Anterior cingulate cortex (tissue), 58 donors: ENCODE measurements at regions not wholly inside any gene's neighbourhood (a gene's known extent, or its start where the extent isn't known, plus 50 kb on each side); places are given as distances from the start of the nearest gene placed in this dataset.
"Not testable (repeated sequence)": the region's sequence is repeated elsewhere in the genome, so short reads cannot be mapped to it uniquely, and the experiment has no call there.

ENCODE experiments used
- DNase-seq, 58 donors: peaks; one replicate each; lab custom pipeline; 2025; lab: John Stamatoyannopoulos, UW

DNA sequence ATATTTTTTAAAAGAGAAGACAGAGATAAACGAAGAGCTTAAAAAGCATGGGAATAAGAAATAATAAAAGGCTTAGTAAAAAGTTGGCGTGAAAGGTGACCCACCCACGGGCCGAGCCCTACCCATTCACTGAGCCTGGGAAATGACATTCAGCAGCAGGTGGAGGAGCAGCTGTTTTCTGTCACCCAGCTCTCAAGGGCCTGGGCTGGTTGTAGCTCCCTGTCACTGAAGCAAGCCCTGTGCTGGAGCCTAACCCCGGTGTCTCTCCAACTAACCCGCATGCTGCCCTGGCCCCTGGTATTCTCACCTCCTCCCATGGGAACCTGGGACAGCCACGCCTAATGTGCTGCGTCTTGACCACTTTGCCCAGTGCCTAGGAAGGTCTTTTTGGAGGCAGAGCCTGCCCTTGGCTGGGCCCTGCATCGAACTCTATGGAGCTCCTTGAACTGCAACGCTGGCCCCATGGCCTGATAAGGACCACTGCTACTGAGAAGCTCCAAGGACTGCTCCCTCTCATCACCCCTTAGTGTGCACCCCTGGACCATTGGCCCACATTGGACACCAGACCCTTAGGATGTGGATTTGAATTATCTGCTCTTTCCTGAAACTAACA, 68.8 kb upstream of the IYD start:
- DNase-seq = no peak

DNA sequence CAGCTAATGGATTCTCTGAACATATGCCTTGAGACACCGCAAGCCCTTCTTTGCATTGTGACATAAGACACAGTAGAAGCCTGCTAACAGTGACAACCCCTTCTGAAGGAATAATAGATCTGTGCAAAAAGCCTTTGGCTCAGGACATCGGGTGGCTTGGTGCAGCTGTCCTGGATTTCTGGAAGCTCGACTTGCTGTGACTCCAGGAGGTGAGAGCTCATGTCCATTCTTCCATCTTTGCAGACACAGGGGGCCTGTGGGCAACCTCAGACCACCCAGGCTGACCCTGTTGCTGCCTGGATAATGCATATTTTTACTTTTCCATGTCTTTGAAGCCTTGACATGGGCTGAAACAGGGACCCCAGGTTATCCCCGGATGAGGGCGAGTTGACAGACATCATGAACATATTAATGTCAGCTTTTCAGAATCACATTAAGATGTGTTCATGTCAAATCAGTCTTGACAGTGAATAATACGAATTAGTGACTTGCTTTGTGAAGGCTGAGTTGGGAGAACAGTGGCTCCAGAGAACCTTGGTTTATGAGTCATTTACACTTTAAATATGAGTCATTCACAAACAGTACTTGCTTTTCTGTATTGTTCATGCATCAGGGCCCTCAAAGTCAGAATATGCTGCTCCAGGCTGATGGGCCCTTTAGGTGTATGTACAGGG, 66.8 kb upstream of the IYD start:
- DNase-seq = no peak

DNA sequence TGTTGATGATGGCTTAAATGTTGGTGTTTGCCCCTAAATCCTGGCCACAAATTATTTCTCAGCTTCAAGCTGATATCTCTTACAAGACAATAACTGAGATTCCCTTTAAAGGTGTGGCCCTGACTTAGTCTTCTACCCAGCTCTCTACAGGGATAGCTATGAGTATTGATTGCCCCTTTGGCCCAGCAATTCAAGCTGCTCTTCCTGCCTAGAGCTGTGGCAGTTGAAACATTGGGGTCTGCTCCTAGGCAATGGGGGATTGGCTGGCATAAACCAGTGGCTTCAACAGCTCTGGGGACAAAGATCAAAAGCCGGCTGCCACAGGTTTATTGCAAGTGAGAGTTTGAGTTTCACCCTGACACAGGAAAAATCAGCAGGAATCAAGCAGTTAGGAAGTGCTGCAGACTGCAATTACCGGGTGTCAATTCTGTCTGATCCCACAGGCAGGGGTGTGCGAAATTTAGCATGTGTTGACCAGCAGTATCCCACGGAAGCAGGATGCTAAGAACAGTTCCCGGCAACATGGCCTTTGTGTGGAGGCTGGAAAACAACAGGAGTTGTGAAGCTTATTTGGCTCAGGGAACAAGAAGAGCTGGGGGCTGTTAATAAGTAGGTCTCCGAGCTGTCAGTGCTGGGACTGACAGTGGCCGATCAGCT, 66.2 kb upstream of the IYD start:
- DNase-seq = no peak

DNA sequence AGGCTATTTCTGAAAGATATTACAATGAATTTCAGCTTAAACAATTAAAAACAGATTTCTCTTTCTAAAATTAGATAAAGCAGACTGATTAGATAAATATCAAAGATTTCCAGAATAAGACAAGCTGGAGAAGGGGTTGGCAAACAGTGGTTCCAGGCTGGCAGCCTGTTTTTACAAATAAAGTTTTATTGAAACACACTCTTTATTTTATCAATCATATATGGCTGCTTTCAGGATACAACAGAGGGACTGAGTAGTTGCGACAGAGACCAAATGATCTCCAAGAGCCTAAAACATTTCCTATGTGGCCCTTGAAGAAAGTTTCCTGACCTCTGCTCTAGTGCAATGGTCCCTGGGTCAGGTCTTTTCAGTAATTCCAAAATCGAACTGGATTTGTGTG, 65.6 kb upstream of the IYD start:
- no peak for DNase-seq

DNA sequence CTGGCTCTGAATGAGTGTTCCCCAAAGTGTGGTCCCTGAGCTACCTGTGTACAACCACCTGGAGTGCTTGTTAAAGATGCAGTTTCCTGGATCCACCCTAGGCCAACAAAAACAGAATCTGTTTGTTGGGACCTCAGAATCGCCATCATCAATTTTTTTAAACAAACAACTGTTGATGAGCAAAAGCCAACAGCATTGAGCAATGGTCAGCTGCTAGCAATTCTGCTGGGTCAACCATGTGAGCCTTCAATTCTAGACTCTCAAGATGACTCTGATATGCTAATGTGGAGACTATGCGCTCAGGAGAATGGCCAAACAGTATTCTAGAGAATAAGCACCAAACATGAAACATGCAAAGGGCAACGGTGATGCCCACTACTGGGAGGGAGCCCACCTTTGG, 64.4 kb upstream of the IYD start:
- no peak for DNase-seq

DNA sequence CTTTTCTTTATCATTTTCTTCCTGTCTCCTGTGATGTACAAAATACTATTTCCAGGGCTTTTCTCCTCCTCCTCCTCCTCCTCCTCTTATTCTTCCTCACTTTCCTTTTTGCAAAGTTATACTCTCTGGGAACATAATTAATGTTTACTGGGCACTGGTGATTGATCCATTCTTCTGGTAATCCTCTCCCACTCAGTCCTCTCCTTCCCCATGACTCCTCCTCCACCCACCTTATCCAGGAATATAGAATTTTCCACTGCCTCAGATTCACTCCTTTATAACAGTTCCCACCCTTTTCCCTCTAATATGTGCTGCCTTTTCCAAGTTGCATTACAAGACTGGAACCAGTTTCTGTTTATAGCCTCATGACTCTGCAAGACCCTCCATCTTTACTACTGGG, 62.5 kb upstream of the IYD start:
- DNase-seq = no peak

DNA sequence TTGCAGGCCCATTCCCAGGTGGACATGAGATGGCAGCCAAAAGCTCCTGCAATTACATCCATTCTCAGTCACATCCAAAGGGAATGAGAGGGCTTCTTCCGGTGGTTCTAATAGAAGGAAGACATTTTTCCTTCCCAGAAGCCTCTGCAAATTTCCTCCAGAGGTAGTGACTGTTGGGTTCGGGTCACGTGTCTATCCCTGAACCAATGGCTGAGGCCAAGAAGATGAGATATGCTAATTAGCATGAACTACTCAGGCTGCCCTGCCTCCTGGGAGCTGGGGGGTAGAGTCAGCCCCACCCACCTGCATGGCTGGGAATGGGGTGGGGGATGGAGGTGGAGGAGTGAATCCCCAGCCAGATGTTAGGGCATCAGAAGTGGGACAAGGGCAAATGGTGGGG, 61.3 kb upstream of the IYD start:
- no peak for DNase-seq

DNA sequence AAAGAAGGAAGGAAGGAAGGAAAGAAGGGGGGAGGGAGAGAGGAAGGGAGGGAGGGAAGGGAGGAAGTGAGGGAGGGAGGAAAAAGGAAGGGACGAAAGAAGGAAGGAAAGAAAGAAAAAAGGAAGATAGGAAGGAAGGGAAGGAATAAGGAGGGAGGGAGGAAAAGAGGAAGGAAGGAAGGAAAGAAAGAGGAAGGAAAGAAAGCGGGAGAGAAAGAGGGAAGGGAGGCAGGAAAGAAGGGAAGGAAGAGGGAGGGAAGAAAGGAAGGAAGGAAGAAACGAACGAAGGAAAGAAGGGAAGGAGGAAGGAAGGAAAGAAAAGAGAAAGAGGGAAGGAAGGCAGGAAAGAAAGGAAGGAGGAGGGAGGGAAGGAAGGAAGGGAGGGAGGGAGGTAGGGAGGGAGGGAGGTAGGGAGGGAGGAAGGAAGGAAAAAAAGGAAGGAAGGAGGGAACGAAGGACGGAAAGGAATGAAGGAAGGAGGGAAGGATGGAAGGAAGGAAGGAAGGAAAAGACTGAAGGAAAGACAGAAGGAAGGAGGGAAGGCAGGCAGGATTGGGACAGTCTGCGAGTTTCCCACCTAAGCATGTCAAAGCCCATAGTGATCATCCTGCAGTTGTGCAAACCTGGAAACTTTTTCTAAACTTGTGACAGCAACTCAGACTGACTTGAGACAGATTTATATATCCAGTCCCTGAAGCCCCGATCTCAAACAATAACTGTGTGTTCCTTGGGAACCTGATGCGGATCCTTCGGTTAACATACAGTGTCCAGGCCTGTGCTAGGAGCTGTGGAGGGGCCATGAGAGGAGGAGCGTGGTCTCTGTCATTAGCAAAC, 59.8 kb upstream of the IYD start:
- DNase-seq = no peak

DNA sequence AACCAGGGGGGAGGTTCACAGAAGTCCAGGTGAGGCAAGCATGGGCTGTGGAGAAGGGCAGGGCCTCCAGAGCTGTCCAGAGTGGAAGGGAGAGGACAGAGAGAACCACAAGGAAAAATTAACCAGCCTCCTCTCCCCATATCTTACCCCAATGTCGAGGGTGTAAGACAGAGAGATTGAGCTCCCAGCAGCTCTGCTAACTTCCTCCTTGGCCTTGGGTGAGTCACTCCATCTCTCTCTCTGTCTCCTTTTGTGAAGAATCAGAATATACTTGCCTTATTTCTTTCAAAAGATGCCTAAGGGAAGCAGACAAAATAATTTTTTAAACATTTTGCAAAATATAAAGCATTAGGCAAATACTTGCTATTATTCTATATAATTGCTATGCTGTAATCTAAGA, 58.3 kb upstream of the IYD start:
- no peak for DNase-seq

DNA sequence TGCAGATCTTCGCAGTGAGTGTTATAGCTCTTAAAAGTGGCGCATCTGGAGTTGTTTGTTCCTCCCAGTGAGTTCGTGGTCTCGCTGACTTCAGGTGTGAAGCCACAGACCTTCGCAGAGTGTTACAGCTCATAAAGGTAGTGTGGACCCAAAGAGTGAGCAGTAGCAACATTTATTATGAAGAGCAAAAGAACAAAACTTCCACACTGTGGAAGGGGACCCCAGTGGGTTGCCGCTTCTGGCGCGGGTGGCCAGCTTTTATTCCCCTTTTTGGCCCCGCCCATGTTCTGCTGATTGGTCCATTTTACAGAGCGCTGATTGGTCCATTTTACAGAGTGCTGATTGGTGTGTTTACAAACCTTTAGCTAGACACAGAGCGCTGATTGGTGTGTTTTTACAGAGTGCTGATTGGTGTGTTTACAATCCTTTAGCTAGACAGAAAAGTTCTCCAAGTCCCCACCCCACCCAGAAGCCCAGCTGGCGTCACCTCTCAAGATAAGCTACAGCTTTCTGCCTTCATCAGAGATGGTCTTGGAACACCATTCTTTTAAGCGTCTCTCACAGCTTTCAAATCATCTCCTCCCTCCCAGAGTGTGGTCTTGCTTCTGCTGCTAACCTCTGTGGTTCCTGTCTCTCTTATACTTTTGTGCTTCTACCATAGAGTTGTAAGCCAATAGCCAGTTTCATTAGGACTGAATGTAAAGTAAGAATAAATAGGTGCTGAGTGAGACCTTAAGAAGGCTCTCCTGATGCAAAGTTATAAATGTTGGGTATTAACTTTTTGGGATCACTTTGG, 57.5 kb upstream of the IYD start:
- not testable (repeated sequence) for DNase-seq

DNA sequence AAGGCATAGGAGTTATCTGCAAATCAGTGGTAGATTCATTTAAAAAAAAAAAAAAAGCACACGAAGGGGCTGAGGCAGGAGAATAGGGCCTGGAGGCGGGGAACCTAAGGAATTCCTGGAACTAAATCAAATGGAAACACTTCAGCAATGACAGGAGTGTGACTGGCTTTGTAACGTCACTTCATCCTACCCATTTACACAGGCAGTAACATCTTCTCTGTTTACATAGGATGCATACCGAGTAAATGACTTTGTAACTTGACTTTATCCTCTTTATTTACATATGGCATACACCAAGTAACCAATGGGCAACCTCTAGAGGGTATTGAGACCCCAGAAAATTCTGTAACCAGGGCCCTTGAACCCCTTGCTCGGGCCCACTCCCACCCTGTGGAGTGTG, 56.4 kb upstream of the IYD start:
- DNase-seq = no peak

DNA sequence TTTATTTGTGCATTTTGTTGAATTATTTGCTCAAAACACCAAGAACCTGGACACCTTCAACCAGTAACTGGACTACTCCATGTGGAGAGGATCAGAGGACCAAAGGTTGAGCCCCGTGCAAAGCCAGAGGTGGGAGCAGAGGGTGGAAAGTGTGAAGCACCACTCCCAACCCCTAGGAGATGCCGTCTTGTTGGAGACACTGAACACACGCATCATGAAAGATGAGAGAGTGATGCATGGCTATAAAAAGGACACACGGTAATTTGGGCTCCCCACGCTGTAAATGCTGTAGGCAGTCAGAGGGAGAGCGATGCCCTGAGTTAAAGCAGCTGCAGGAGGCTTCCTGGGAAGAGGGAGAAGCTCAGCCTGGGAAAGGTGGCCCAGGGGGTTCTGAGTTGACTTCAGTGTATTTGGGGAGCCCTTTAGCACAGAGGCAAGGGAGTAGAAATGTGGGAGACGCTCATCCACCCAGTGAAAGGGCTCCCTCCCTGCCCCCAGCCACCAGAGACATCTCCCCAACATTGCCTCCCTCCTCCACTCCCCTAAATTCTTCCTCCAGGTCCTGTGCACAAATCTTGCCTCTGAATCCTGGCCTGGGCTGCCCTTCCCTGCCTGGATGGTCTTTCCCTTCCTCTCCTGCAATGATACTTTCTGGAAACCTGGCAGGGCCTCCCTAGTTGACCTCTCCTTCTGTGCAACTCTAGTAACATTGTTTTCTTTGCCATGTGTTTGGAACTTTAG, 55.8 kb upstream of the IYD start:
- peak in 6 of 58 donors; percentile 7 to 24 (median 14) for DNase-seq

DNA sequence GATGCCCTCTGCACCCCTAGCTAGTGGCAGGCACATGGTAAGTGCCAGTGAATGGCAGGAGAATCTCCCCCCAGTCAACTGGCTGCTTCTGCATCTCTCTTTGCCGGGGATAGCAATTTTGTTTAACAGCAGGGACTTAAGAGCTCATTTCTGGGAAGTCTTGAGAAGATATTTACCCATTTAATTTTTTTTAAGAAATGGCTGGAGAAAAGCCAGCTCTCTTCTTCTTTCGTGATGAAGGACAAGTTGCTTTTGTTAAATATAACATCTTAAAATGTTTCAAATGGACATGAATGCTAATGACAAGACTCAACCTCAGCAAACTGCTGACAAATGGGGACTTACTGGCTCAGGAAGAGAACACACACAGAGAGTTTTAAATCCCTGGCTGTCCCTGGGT, 55.0 kb upstream of the IYD start:
- DNase-seq = no peak

DNA sequence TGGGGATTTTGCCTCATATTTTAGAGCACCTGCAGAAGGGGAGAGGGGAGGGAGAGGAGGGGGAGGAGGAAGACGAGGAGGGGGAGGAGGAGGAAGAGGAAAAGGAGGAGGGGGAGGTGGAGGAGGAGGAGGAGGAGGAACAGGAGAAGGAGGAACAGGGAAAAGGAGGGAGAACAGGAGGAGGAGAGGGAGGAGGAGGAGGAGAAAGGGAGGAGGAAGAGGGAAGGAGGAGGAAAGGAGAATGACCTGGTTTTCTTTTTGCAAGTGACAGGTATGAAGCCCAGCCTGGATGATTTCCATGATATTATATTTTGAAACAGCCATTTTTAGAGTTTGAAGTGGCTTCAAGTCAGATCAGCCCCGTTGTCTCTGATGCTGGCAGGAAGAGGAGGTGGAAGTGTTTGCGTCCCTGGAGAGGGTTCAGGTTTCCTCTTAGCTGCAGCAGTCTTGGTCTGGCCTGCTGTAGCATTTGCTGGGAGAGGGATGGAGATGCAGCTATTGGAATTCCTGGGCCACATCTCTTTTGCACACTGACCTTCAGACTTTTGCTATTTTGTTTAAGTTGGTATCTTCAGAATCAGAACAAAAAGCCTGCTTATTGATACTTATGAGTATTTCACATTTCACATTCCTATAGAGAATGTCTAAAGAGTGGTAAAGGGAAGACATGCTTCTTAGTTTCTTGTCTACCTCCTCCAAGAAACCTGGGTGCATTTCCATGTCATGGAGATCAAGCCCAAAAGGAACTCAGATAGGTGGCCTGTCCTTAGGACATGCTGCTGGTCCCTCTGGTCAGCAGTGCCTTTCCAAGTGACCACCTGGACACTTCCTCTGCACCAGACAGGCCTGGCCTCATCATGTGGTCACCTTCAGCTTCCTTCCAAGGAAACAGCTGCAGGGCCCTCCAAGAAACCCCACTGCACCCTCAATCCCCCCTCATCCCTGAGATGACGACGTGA, 54.3 kb upstream of the IYD start:
- peak in 11 of 58 donors; percentile 5 to 44 (median 17) for DNase-seq

DNA sequence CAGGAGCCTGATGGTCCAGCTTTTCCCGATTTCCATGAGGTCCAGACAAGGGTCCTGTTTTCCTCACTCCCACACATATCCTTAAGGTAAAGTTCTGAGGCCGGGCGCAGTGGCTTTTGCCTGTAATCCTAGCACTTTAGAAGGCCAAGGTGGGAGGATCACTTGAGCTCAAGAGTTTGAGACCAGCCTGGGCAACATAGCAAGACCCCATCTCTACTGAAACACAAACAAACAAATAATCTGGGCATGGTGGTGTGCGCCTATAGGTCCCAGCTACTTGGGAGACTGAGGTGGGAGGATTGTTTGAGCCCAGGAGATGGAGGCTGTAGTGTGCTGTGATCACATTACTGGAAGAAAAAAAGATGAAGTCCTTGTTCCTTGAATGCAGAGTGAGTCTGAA, 53.2 kb upstream of the IYD start:
- DNase-seq = no peak

DNA sequence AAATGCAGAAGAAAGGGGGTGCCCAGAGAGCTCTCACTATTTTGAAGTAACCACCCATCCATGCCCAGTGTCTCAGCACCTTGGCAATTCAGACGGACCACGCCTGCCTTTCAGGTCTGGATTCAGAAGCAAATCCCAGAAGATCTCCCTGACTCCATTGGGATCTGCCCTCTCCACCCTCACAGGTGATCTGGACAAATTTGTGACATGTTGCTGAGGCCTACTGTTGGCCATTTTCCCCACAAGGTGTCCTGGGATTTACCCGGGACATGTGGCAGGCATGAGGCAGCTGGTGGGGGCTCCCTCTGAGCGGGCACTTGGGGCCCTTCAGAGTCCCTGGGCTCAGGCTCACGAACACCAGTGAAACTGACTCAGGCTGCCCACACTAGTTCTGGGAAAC, 51.9 kb upstream of the IYD start:
- no peak for DNase-seq
